ENCODE measurements at regions not wholly inside any gene's neighbourhood (a gene's known extent, or its start where the extent isn't known, plus 50 kb on each side); places are given as distances from the start of the nearest gene placed in this dataset.

- Mint-ChIP-seq H3K4me1 (peaks cover 6 to 9% of the 10 kb centered on the region in 2 experiments), H3K4me3 (no peak overlapping the region), H3K9me3 (peaks cover 13 to 20% of the 10 kb centered on the region in 2 experiments), H3K36me3 (ENCODE audit: insufficient read depth in 1 of 3, low read depth in 3 of 3) (peaks cover 5 to 16% (median 6%) of the 10 kb centered on the region in 3 experiments), H3K27ac (no peak overlapping the region), H3K27me3 (ENCODE audit: low read depth) (peaks cover 14% of the 10 kb centered on the region)
- Histone ChIP-seq H2BK20ac (ENCODE audit: low read depth, low read length, poor library complexity, severe bottlenecking) (no peak overlapping the region), H4K5ac (ENCODE audit: insufficient read length, low read depth, low read length) (no peak overlapping the region), H3K56ac (ENCODE audit: insufficient read length, low read depth, low read length) (no peak overlapping the region), H3K18ac (ENCODE audit: insufficient read length, low read depth, low read length) (no peak overlapping the region), H3K9me3 (ENCODE audit: control insufficient read depth, low read depth, low read length) (no peaks in the 10 kb centered on the region), H4K91ac (ENCODE audit: insufficient read length, low read depth, low read length) (no peak overlapping the region), H2BK12ac (ENCODE audit: insufficient read length, low read depth, low read length) (no peak overlapping the region), H3K4me2 (ENCODE audit: insufficient read depth, insufficient read length, low read length) (no peak overlapping the region), H4K8ac (replicated peaks; ENCODE audit: insufficient read length, low read depth, low read length) (no peak overlapping the region), H3K14ac (ENCODE audit: insufficient read depth, low read length) (no peak overlapping the region), H3K27me3 (ENCODE audit: insufficient read depth, low read length) (no peaks in the 10 kb centered on the region), H2AFZ (ENCODE audit: low read length) (no peak overlapping the region), H2BK15ac (ENCODE audit: low read depth, low read length) (no peak overlapping the region), H3K23me2 (ENCODE audit: insufficient read length, low read depth, low read length, poor library complexity, severe bottlenecking) (no peaks in the 10 kb centered on the region), H3K79me2 (ENCODE audit: insufficient read depth, low read length) (no peaks in the 10 kb centered on the region), H3K9ac (ENCODE audit: extremely low read depth, insufficient read length, low read length) (no peak overlapping the region), H3K23ac (ENCODE audit: insufficient read length, low read depth, low read length) (no peak overlapping the region), H3K79me1 (ENCODE audit: insufficient read depth, low read depth, low read length, poor library complexity, severe bottlenecking) (no peaks in the 10 kb centered on the region), H2BK5ac (ENCODE audit: insufficient read length, low read length) (no peak overlapping the region), H3T11ph (ENCODE audit: low read length) (no peak overlapping the region), H3K4me1 (ENCODE audit: insufficient read depth, low read length) (no peaks in the 10 kb centered on the region), H2BK120ac (ENCODE audit: low read depth, low read length, poor library complexity, severe bottlenecking) (no peak overlapping the region), H4K20me1 (ENCODE audit: control insufficient read depth, insufficient read depth, insufficient read length) (no peaks in the 10 kb centered on the region), H2AK5ac (ENCODE audit: insufficient read length, low read length) (no peak overlapping the region), H3K27ac (ENCODE audit: insufficient read length, low read depth, low read length) (no peak overlapping the region), H3K4ac (ENCODE audit: low read depth, low read length) (no peak overlapping the region)
- WGBS (ENCODE audit: extremely low coverage, insufficient read length, low lambda C conversion rate), result no CpG with 5 or more reads among the region's 17 CpGs
- DNase-seq, result peak; percentile 17
- TF ChIP-seq, protein P1, sequence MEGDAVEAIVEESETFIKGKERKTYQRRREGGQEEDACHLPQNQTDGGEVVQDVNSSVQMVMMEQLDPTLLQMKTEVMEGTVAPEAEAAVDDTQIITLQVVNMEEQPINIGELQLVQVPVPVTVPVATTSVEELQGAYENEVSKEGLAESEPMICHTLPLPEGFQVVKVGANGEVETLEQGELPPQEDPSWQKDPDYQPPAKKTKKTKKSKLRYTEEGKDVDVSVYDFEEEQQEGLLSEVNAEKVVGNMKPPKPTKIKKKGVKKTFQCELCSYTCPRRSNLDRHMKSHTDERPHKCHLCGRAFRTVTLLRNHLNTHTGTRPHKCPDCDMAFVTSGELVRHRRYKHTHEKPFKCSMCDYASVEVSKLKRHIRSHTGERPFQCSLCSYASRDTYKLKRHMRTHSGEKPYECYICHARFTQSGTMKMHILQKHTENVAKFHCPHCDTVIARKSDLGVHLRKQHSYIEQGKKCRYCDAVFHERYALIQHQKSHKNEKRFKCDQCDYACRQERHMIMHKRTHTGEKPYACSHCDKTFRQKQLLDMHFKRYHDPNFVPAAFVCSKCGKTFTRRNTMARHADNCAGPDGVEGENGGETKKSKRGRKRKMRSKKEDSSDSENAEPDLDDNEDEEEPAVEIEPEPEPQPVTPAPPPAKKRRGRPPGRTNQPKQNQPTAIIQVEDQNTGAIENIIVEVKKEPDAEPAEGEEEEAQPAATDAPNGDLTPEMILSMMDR (conservative IDR thresholded peaks at IDR 0.05), result no peak
Observed at GRCh38 chr6:168188369-168189199, 109.6 kb upstream of the FRMD1 start.
